GM12892 (cell line): ENCODE measurements at regions not wholly inside any gene's neighbourhood (a gene's known extent, or its start where the extent isn't known, plus 50 kb on each side); places are given as distances from the start of the nearest gene placed in this dataset.

Experiments
- DNase-seq: peaks from one replicate; pipeline ENCODE4 v3.0.0; 2011; ENCODE audit not compliant: insufficient read length
- FAIRE-seq: peaks from 2 replicates; lab custom pipeline; 2011; peaks lifted over from hg19 to GRCh38; lab: Jason Lieb, UNC
- POLR2A ChIP-seq: IDR thresholded peaks from 2 replicates; pipeline ENCODE4 v1.6.1; 2011; ENCODE audit warnings: low read depth, low read length, control low read depth
- POLR2AphosphoS5 ChIP-seq: IDR thresholded peaks from 2 replicates; pipeline ENCODE4 v1.6.1; 2011; ENCODE audit warnings: low read depth, low read length, control low read depth
- TAF1 ChIP-seq: IDR thresholded peaks from 2 replicates; pipeline ENCODE4 v1.6.1; 2011; ENCODE audit warnings: low read depth, mild to moderate bottlenecking, control low read depth, low read length, borderline replicate concordance

GRCh38 chr15:69648212-69648611, 195.6 kb downstream of the RPLP1 start:
- DNase-seq (no peak), FAIRE-seq (no peak)
- TF ChIP-seq TAF1 (no peak), POLR2AphosphoS5 (no peak), POLR2A (no peak)

- TF ChIP-seq TAF1, result no peak
- no peak for TF ChIP-seq POLR2A
- TF ChIP-seq POLR2AphosphoS5, result no peak
- no peak for DNase-seq
- no peak for FAIRE-seq
Measured at GRCh38 chr15:69648775-69649735, 196.4 kb downstream of the RPLP1 start.

- no peak for DNase-seq
- TF ChIP-seq POLR2AphosphoS5 (no peak), POLR2A (no peak), TAF1 (no peak)
- FAIRE-seq, result no peak
Measured at GRCh38 chr15:69652293-69652692, 199.7 kb downstream of the RPLP1 start.

- no peak for TF ChIP-seq TAF1
- no peak for TF ChIP-seq POLR2A
- DNase-seq, result no peak
- no peak for FAIRE-seq
Measured at GRCh38 chr15:69652751-69653305, 200.2 kb downstream of the RPLP1 start.

GRCh38 chr15:69653306-69653705, 200.7 kb downstream of the RPLP1 start:
- DNase-seq (no peak), FAIRE-seq (no peak)
- no peak for TF ChIP-seq POLR2AphosphoS5
- TF ChIP-seq TAF1, result no peak
- TF ChIP-seq POLR2A, result no peak

- no peak for FAIRE-seq
Measured at GRCh38 chr15:69653846-69654245, 201.2 kb downstream of the RPLP1 start.

GRCh38 chr15:69656271-69657030, 203.8 kb downstream of the RPLP1 start:
- no peak for DNase-seq
- TF ChIP-seq TAF1, result no peak
- FAIRE-seq, result no peak

More at GRCh38 chr15:69653846-69654245, 201.2 kb downstream of the RPLP1 start:
- TF ChIP-seq POLR2A (no peak), POLR2AphosphoS5 (no peak), TAF1 (no peak)
- no peak for DNase-seq

GRCh38 chr15:69657626-69658025, 205.0 kb downstream of the RPLP1 start:
- DNase-seq, result no peak

GRCh38 chr15:69658411-69658945, 205.9 kb downstream of the RPLP1 start:
- DNase-seq, result no peak
- TF ChIP-seq POLR2A, result no peak
- TF ChIP-seq POLR2AphosphoS5, result no peak
- no peak for TF ChIP-seq TAF1
- no peak for FAIRE-seq

More at GRCh38 chr15:69657626-69658025, 205.0 kb downstream of the RPLP1 start:
- TF ChIP-seq TAF1 (no peak), POLR2AphosphoS5 (no peak), POLR2A (no peak)
- no peak for FAIRE-seq

- FAIRE-seq (no peak), DNase-seq (no peak)
- TF ChIP-seq POLR2A (no peak), TAF1 (no peak), POLR2AphosphoS5 (no peak)
Measured at GRCh38 chr15:69659454-69660050, 206.9 kb downstream of the RPLP1 start.

GRCh38 chr15:69660114-69660513, 207.5 kb downstream of the RPLP1 start:
- FAIRE-seq (no peak), DNase-seq (no peak)
- TF ChIP-seq POLR2A, result no peak
- no peak for TF ChIP-seq TAF1
- TF ChIP-seq POLR2AphosphoS5, result no peak
